ENCODE measurements at regions not wholly inside any gene's neighbourhood (a gene's known extent, or its start where the extent isn't known, plus 50 kb on each side); places are given as distances from the start of the nearest gene placed in this dataset.

DNA sequence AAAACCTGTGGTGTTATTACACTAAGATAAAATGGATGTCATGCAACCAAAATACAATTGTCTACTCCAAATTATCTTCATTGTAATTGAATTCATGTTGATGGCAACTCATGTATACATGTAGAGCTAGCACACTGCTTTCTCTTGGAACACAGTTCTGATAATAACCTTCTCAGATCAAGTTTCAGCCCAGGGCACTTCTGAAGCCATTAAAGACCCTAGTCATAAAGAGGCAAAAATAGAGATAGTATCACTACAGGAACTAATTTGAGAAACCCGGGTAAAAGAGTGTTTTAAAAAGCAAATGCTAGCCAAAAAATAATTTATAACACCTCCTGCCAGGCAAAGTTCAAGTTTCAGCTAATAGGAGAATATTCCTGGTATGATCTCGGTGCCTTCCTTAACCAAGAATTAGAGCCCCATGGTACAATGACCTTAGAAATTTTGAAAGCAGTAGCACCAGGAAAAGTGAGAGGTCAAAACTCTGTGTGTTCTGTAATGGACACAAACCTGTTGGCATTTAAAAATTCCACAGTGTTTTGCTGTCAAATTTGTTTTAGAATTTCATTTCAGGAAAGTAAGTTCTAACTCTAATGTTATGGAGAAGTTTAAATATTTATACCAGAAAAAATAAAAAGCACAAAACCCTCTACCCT is 105.0 kb upstream of the FRMD6 start:
- in situ Hi-C loops (cut with HindIII; ENCODE audit: low pct_unique_long_range_greater_than_20kb, low sequenced_read_pairs) = no loop called here
- no peak for DNase-seq (ENCODE audit: low read depth)

DNA sequence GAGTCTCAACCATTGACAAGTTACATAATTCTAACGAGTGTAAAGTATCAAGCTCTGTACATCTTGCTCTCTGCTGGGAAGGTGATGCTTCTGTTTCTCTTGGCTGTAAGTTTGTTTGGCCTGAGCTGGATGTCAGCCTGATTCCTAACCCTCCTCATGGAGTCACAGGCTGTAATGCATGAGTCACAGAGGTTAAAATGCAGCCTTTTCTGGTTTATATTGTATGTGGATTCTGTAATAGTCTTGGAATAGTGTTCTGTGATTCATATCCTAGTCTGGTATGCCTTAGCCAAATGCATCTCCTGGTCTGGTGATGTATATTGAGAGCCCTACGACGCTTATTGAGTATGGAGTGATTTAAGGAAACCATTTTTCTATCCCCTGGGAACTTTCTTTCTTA is 104.5 kb upstream of the FRMD6 start:
- in situ Hi-C loops (cut with HindIII; ENCODE audit: low pct_unique_long_range_greater_than_20kb, low sequenced_read_pairs) = no loop called here
- peak; percentile 93 for DNase-seq (ENCODE audit: low read depth)

DNA sequence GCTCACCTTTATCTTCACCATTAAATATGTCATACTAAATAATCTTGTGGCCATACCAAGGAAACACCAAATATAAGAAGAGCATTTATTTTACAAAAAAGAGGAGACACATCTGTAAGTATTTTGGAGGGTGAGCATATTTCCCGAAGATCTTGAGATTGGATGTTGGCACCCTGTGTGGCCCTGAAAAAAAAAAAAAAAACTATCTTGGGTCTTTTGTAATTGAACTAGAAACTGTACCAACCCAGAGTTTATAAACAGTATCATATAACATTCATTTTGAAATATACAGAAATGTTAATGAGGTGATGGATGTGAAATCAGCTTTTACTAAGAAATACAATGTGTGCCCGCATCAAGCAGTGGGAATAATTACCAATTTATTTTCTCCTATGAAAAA is 104.0 kb upstream of the FRMD6 start:
- in situ Hi-C loops (cut with HindIII; ENCODE audit: low pct_unique_long_range_greater_than_20kb, low sequenced_read_pairs) = no loop called here
- no peak for DNase-seq (ENCODE audit: low read depth)

DNA sequence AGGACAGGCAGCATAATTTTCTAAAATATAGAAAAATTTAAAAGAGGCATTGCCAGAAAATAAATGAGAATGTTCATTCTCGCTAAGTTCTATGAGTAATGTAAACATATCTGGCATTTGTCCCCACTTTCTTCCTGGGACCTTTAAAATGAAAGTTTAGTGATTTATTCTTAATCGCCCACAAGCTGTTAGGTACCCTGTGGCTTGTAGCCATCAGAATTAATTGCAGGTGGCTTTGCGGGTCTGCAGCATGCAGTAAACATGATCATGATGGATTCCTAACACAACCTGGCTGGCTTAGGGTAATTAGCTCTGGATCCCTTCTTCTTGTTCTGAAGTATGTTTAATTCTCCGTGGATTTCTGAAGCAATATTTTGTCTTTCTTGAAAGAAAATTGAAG is 103.5 kb upstream of the FRMD6 start:
- no peak for DNase-seq (ENCODE audit: low read depth)
- in situ Hi-C loops (cut with HindIII; ENCODE audit: low pct_unique_long_range_greater_than_20kb, low sequenced_read_pairs) = no loop called here

DNA sequence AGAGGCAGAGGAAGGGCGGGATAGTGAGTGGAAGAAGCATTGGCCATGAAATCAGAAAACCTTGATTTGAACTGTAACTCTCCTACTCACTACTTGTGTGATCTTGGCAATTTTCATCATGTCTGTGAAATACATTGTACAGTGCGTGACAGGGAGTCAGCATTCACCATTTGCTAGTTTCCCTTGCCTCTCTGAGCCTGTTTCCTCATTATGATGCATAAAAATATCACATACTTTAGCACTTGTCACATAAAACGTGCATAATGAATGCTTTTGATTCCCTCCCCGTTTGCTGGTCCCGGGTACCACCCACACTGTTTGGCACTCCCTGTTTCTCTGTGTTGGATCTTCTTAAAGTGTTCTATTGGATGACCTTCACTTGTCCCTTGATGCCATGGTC is 101.1 kb upstream of the FRMD6 start:
- no peak for DNase-seq (ENCODE audit: low read depth)
- in situ Hi-C loops (cut with HindIII; ENCODE audit: low pct_unique_long_range_greater_than_20kb, low sequenced_read_pairs) = no loop called here

DNA sequence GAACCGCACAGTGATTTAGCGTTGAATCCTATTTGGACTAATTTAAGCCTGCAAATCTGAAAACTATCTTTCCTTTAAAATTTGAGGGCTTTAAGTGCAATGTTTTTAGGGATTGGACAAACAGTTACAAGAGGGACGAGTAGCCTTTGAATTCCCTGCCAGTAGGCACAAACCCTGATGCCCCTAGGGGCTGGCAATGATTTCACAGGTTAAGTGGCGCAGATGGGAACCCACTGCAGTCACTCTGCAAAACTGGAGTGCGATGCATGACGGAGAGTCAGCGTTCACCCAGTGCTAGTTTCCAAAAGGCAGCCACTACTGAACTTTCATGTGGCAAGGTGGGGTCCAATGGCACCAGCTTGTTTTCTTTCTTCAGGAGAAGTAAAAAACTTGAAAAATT is 99.4 kb upstream of the FRMD6 start:
- in situ Hi-C loops (cut with HindIII; ENCODE audit: low pct_unique_long_range_greater_than_20kb, low sequenced_read_pairs) = no loop called here
- DNase-seq (ENCODE audit: low read depth) = no peak

DNA sequence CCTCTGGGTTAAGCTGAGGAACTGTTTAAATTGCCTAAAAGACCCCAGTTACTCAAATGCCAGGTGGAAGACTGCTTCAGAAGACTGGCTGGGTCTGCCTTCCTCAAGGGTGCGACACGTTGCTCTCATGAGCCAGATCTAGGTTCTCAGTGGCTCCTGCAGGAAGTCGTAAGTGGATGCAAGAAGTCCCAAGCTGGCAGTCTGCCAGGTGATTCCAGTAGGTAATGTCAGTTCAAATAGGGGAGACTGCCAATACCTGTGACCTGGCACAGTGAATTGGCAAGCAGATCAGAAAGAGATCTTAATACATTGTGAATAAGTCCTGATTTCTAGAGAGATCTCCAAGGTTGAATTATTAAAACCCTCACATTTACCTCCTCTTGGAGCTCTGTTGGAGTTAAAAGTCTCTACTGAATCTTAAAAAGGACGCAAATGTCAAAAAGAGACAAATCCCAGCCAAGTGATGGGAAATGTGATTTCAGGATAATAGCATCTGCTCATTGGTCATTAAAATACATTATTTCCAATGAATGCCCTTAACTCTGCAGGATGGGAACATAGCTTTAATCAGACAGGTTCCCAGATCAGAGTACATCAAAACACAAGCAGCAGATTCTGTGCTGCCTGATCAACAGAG is 98.8 kb upstream of the FRMD6 start:
- no peak for DNase-seq (ENCODE audit: low read depth)
- in situ Hi-C loops (cut with HindIII; ENCODE audit: low pct_unique_long_range_greater_than_20kb, low sequenced_read_pairs) = no loop called here

DNA sequence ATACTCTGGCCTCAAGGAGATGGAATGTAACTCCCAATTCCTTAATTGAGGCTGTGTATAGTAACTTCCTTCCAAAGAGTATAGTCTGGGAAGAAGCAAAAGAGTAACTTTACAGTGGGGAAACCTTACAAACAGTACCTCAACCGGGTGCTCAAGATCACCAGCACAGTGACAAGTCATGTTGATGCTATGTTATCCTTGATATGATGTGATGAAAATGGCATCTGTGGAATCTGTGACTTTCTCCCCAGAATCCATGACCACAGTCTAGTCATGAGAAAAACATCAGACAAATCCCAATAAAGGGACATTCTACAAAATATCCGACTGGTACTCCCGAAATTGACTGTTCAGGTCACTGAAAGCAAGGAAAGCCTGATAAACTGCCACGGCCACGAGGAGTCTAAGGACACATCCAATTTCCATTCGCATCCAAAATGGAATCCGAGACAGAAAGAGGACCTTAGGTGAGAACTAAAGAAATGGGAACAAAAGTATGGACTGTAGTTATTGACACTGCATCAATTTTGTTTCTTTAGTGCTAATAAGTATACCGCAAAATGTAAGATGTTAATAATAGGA is 97.3 kb upstream of the FRMD6 start:
- in situ Hi-C loops (cut with HindIII; ENCODE audit: low pct_unique_long_range_greater_than_20kb, low sequenced_read_pairs) = no loop called here
- DNase-seq (ENCODE audit: low read depth) = peak; percentile 63

DNA sequence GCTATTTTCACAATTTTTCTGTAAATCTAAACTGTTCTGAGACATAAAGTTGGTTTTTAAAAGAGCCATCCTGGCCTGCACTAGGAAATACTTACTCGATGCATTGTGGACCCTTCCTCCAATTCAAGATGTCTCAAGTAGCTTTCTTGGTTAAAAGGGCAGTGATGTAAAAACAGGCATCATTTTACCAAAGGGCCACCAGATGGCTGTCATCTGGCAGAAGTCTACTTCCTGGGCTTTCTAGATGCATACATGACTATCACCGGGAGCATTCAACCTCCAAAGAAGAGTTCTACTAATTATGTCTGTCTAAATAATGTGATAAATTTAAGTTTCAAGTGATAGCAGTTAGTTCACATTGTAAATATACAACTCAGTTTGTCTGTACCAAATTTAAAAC is 96.8 kb upstream of the FRMD6 start:
- in situ Hi-C loops (cut with HindIII; ENCODE audit: low pct_unique_long_range_greater_than_20kb, low sequenced_read_pairs) = no loop called here
- DNase-seq (ENCODE audit: low read depth) = no peak

GRCh38 chr14:51561141-51561540 is 90.6 kb upstream of the FRMD6 start:
- no peak for DNase-seq (ENCODE audit: low read depth)
- in situ Hi-C loops (cut with HindIII; ENCODE audit: low pct_unique_long_range_greater_than_20kb, low sequenced_read_pairs) = no loop called here

DNA sequence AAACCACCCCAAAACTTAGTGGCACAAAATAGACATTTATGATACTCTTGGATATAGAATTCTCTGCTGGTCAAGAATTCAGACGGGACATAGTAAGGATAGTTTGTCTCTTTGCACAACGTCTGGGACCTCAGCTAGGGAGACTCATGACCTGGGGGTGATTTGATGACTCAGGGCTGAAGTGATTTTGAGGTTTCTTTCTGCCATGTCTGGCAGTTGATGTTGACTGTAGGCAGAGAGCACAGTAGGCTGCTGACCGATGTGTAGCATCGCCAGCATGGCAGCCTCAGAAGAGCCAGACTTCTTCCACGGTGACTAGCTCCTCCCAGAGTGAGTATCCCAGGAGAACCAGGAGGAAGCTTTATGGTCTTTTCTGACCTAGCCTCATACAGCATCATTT is 88.9 kb upstream of the FRMD6 start:
- DNase-seq (ENCODE audit: low read depth) = no peak
- in situ Hi-C loops (cut with HindIII; ENCODE audit: low pct_unique_long_range_greater_than_20kb, low sequenced_read_pairs) = no loop called here

DNA sequence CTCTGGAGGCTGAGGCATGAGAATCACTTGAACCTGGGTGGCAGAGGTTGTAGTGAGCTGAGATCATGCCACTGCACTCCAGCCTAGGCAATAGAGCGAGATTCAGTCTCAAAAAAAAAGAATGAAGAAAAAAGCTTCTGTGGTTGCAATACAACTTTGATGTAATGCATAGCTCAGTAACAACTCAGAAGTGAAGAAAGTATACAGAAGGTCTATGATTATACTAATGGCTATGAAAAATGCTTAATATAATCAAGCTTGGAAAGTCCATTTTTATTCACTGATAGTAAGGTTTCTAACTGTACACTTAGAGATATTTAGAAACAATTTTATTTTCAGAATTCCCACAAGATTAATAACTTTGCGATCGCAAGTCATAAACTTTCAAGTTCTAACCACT is 88.2 kb upstream of the FRMD6 start:
- no peak for DNase-seq (ENCODE audit: low read depth)
- in situ Hi-C loops (cut with HindIII; ENCODE audit: low pct_unique_long_range_greater_than_20kb, low sequenced_read_pairs) = no loop called here

DNA sequence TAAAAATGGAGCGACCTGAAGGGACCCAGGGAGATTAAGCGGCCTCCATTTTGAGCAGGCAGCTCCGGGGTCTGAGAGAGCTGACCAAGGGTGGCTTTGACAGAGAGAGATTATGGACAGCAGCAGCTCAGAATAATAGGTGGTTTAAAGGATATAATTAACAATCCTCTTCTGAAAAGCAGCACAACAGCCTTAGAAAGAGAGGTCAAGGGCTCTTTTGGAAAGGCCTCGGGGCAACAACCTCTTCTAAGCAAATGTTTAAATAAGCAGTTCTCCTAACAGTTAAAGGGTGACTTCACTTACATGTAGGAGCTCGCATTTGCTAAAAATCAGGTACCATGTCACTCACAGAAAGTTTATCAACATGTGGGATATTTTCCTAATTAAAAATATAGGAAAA is 87.2 kb upstream of the FRMD6 start:
- DNase-seq (ENCODE audit: low read depth) = no peak
- in situ Hi-C loops (cut with HindIII; ENCODE audit: low pct_unique_long_range_greater_than_20kb, low sequenced_read_pairs) = no loop called here

DNA sequence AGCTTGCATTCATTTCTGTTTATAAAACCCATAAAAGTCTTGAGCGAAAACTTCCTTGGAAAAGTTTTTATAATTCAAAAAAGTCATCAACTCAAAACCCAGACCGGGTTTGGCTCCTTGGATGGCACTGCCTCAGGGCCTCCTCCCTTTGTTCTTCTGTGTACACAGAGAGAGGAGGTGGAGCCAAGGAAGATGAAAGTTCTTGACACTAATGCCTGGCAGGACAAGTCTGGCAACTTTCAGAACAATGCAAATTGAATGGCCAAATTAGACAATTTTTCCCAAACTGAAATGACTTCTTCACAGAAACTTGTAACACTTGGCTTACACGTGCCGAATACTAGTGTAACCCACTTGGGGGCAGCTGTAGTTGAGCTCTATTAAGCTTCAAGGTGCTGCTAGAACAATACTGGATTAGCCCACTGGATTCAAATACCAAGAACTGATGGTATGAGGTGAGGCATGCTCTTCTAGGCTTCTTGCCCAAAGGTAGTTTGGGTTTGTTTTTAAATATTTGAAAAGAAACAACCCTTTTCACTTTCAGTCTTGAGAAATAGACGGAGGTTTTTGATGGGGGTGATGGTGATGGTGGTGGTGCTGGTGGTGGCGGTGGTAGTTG is 86.6 kb upstream of the FRMD6 start:
- no peak for DNase-seq (ENCODE audit: low read depth)

DNA sequence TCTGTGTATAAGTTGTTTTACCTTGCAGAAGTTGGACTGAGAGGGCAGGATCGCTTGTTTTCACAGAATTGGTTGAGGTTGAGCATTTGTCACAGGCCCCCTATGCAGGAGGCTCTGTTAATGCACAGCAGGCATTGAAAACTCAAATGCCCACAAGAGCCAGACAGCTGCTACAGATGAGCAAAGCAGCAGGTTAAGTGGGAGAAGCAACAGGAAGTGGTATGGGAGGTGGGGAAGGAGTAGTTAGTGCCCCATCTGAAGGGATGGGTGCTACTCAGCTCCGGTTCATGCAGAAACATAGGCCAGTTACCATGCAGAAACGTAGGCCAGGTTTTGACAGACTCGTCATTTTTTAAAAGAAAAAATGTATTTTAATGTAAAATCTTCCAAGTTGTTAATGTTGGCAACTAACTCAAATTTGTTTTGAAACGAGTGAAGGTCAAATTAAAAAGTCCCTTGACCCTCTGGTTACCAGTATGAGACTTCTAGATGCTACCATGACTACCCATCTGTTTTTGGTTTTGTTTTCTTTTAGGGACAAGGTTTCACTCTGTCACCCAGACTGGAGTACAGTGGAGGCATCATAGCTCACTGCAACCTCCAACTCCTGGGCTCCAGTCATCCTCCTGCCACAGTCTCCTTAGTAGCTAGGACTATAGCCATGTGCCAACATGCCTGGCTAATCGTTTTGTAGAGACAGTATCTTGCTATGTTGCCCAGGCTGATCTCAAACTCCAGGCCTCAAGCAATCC is 84.7 kb upstream of the FRMD6 start:
- DNase-seq (ENCODE audit: low read depth) = no peak
- in situ Hi-C loops (cut with HindIII; ENCODE audit: low pct_unique_long_range_greater_than_20kb, low sequenced_read_pairs) = no loop called here

More for the DNA sequence above, 86.6 kb upstream of the FRMD6 start:
- in situ Hi-C loops (cut with HindIII; ENCODE audit: low pct_unique_long_range_greater_than_20kb, low sequenced_read_pairs) = no loop called here

GRCh38 chr14:51568366-51568765 is 83.3 kb upstream of the FRMD6 start:
- in situ Hi-C loops (cut with HindIII; ENCODE audit: low pct_unique_long_range_greater_than_20kb, low sequenced_read_pairs) = no loop called here
- DNase-seq (ENCODE audit: low read depth) = no peak

DNA sequence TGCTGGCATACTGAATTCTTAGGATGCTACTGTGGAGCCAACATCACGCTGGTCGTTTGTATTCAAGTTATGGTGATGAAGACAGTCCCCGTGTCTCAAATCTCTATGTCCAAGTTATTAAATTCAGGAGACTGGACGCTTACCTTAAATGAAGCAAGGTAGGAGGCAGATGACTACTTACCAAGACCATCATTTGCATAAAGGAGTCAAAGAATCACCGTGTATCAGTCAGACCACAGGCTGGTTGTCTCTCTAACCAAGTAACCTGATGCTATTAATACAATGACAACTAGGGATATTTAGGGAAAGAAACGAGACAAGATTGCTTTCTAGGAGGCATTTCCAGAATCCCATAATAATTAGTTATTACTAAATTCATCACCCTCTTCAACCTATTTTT is 78.1 kb upstream of the FRMD6 start:
- no peak for DNase-seq (ENCODE audit: low read depth)
- in situ Hi-C loops (cut with HindIII; ENCODE audit: low pct_unique_long_range_greater_than_20kb, low sequenced_read_pairs) = no loop called here

- DNase-seq (ENCODE audit: low read depth) = no peak
Observed at GRCh38 chr14:51574009-51574408, 77.7 kb upstream of the FRMD6 start.

More at GRCh38 chr14:51574009-51574408, 77.7 kb upstream of the FRMD6 start:
- in situ Hi-C loops (cut with HindIII; ENCODE audit: low pct_unique_long_range_greater_than_20kb, low sequenced_read_pairs) = no loop called here

All from Caki2 (cell line).